Umbilical cord (tissue), 1 donor: ENCODE measurements at regions not wholly inside any gene's neighbourhood (a gene's known extent, or its start where the extent isn't known, plus 50 kb on each side); places are given as distances from the start of the nearest gene placed in this dataset.
A peak's percentile ranks its signal among the peaks of the same experiment; 100 is the strongest.

Experiments
- DNase-seq: peaks from one replicate; pipeline ENCODE4 v3.0.0-alpha.2; 2015; ENCODE audit warnings: low spot score

- DNase-seq, result no peak
Observed at GRCh38 chr12:124687174-124687902, 119.9 kb upstream of the NCOR2 start.

GRCh38 chr12:124686370-124687173, 119.2 kb upstream of the NCOR2 start:
- DNase-seq, result no peak

- DNase-seq, result no peak
Observed at GRCh38 chr12:124685689-124686369, 118.4 kb upstream of the NCOR2 start.

GRCh38 chr12:124684971-124685688, 117.7 kb upstream of the NCOR2 start:
- peak; percentile 93 for DNase-seq

GRCh38 chr12:124684496-124684895, 117.1 kb upstream of the NCOR2 start:
- no peak for DNase-seq

- peak; percentile 77 for DNase-seq
Observed at GRCh38 chr12:124683152-124684124, 116.0 kb upstream of the NCOR2 start.

- no peak for DNase-seq
Observed at GRCh38 chr12:124682425-124683151, 115.2 kb upstream of the NCOR2 start.

GRCh38 chr12:124681779-124682391, 114.5 kb upstream of the NCOR2 start:
- DNase-seq, result peak; percentile 62

- peak; percentile 69 for DNase-seq
Observed at GRCh38 chr12:124680863-124681778, 113.7 kb upstream of the NCOR2 start.

- DNase-seq, result no peak
Observed at GRCh38 chr12:124679533-124680371, 112.3 kb upstream of the NCOR2 start.

- DNase-seq, result no peak
Observed at GRCh38 chr12:124679047-124679446, 111.6 kb upstream of the NCOR2 start.

GRCh38 chr12:124678421-124678893, 111.0 kb upstream of the NCOR2 start:
- no peak for DNase-seq

GRCh38 chr12:124677552-124678356, 110.3 kb upstream of the NCOR2 start:
- no peak for DNase-seq

- DNase-seq, result no peak
Observed at GRCh38 chr12:124676714-124677462, 109.5 kb upstream of the NCOR2 start.

GRCh38 chr12:124675881-124676713, 108.7 kb upstream of the NCOR2 start:
- DNase-seq, result no peak
